ENCODE measurements at regions not wholly inside any gene's neighbourhood (a gene's known extent, or its start where the extent isn't known, plus 50 kb on each side); places are given as distances from the start of the nearest gene placed in this dataset.
"Not testable (repeated sequence)": the region's sequence is repeated elsewhere in the genome, so short reads cannot be mapped to it uniquely, and the experiment has no call there.

DNA sequence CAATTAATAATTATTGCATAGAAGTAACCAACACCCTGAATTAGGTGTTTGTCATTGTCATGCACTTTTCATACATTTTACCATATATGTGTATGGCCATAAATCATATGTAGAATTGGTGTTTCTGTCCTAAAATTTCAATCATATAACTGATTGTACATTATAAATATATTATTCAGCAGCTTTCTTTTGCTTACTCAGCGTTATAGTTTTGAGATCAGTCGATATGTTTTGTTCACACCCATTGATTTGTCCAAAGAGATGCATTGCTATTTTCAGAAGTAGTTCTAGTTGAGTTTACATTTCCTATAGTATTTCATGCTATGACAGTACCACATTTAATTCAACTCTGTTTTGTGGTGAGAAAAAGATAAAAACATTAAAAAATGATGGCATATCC lies 50.5 kb upstream of the PARP4 start:
- WGBS, 2 donors = 93 to 96% methylated on average over 2 of the region's 2 CpGs
- intact Hi-C loops (cut with DNase I) = no loop called here
- H3K27me3 ChIP-seq = no peaks in the 10 kb centered on the region

DNA sequence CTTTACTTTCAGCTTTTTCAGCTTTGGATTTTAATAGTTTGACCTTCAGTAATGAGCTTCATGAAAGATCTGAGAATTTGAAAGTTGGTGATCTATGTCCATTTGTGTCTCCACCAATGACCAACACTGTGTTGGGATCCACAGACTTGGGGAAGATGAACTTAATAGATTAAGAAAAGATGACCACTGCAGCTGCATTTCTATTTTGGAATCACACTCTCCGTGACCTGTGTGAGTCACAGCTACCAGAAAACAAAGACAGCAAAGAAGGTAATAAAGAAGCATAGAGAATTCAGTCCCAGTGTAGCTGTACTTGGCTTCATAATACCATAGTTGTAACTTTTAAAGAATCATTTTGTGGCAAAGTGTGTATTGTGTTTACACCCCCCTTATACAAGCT lies 51.4 kb upstream of the PARP4 start:
- WGBS, 2 donors = 88 to 91% methylated on average over 1 of the region's 1 CpG
- not testable (repeated sequence) for H3K27me3 ChIP-seq, H3K9me3 ChIP-seq

More for the DNA sequence above, 50.5 kb upstream of the PARP4 start:
- H3K4me3 ChIP-seq (replicated peaks in 1 of 3) = no peak overlapping the region
- no peaks in the 10 kb centered on the region for H3K36me3 ChIP-seq
- H3K4me1 ChIP-seq = no peaks in the 10 kb centered on the region
- TF ChIP-seq, protein P1, sequence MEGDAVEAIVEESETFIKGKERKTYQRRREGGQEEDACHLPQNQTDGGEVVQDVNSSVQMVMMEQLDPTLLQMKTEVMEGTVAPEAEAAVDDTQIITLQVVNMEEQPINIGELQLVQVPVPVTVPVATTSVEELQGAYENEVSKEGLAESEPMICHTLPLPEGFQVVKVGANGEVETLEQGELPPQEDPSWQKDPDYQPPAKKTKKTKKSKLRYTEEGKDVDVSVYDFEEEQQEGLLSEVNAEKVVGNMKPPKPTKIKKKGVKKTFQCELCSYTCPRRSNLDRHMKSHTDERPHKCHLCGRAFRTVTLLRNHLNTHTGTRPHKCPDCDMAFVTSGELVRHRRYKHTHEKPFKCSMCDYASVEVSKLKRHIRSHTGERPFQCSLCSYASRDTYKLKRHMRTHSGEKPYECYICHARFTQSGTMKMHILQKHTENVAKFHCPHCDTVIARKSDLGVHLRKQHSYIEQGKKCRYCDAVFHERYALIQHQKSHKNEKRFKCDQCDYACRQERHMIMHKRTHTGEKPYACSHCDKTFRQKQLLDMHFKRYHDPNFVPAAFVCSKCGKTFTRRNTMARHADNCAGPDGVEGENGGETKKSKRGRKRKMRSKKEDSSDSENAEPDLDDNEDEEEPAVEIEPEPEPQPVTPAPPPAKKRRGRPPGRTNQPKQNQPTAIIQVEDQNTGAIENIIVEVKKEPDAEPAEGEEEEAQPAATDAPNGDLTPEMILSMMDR (IDR thresholded peaks at IDR 0.05) = no peak
- TF ChIP-seq POLR2A (IDR thresholded peaks at IDR 0.05) = no peak
- no peak overlapping the region for H3K27ac ChIP-seq
- DNase-seq = no peak
- no peaks in the 10 kb centered on the region for H3K9me3 ChIP-seq

DNA sequence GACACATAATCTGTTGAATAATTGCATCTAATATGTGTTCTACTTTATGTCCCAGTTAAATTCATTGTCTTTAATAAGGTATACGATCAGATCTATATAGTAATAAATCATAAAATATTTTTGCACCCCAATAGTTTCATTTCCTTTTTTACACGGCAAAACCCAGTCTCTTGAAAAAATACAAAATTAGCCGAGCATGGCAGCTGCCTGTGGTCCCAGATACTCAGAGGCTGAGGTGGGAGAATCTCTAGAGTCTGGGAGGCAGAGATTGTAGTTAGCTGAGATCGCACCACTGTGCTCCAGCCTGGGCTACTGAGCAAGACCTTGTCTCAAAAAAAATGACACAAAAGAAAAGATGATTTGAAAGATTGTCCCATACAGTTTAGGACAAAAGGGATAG lies 52.3 kb upstream of the PARP4 start:
- Histone ChIP-seq H3K9me3 (no peaks in the 10 kb centered on the region), H3K4me3 (replicated peaks in 1 of 3) (no peak overlapping the region), H3K4me1 (no peaks in the 10 kb centered on the region), H3K27me3 (no peaks in the 10 kb centered on the region), H3K36me3 (no peaks in the 10 kb centered on the region), H3K27ac (no peak overlapping the region)
- no peak for DNase-seq
- TF ChIP-seq, protein P1 (IDR thresholded peaks at IDR 0.05) = no peak
- TF ChIP-seq POLR2A (IDR thresholded peaks at IDR 0.05) = no peak
- intact Hi-C loops (cut with DNase I) = no loop called here
- WGBS, 2 donors = 73 to 79% methylated on average over 4 of the region's 4 CpGs

More for the DNA sequence above, 51.4 kb upstream of the PARP4 start:
- H3K36me3 ChIP-seq; H3K4me1 ChIP-seq; intact Hi-C loops (cut with DNase I); H3K27ac ChIP-seq; H3K4me3 ChIP-seq (replicated peaks in 1 of 3); DNase-seq: not testable (repeated sequence)

DNA sequence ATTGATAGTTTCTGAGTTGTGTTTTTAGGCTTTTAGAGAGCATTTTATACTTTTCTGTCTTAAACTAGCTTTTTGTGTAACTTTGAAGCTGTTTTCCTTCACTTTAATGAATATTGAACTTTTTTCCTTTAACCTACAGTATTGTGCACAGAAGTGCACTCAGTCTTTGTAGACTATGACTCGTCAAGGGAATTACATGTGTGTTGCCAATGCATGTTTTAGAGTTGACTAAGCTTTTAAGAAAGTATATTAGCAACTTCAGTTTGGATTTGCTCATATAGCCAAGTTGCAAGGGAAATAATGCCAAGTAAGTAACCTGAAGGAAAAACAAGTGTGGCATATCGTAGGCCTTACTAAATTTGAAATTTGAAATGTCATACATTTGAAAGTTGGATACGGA lies 55.0 kb upstream of the PARP4 start:
- H3K27me3 ChIP-seq; H3K36me3 ChIP-seq; intact Hi-C loops (cut with DNase I); H3K27ac ChIP-seq; H3K4me1 ChIP-seq; DNase-seq; H3K4me3 ChIP-seq (replicated peaks in 1 of 3); H3K9me3 ChIP-seq: not testable (repeated sequence)
- 88 to 90% methylated on average over 3 of the region's 3 CpGs for WGBS, 2 donors

DNA sequence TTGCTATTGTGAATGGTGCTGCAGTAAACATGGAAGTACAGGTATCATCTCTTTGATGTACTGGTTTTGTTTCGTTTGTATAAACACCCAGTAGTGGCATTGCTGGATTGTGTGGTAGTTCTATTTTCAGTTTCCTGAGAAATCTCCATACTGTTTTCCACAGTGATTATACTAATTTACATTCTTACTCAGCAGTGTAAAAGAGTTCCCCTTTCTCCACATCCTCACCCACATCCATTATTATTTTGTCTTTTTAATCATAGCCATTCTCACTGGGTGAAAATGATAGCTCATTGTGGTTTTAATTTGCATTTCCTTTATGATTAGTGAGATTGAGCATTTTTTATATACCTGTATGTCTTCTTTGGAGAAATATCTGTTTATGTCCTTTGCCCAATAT lies 62.3 kb upstream of the PARP4 start:
- intact Hi-C loops (cut with DNase I) = no loop called here
- H3K4me3 ChIP-seq (replicated peaks in 1 of 3) = no peak overlapping the region
- no peak overlapping the region for H3K27ac ChIP-seq
- TF ChIP-seq, protein P1 (IDR thresholded peaks at IDR 0.05) = no peak
- no peak for TF ChIP-seq POLR2A (IDR thresholded peaks at IDR 0.05)
- H3K27me3 ChIP-seq = no peaks in the 10 kb centered on the region
- no peaks in the 10 kb centered on the region for H3K36me3 ChIP-seq
- no peaks in the 10 kb centered on the region for H3K4me1 ChIP-seq
- no peak for DNase-seq
- 79 to 82% methylated on average over 1 of the region's 1 CpG for whole genome bisulfite sequencing, 2 donors
- no peaks in the 10 kb centered on the region for H3K9me3 ChIP-seq

DNA sequence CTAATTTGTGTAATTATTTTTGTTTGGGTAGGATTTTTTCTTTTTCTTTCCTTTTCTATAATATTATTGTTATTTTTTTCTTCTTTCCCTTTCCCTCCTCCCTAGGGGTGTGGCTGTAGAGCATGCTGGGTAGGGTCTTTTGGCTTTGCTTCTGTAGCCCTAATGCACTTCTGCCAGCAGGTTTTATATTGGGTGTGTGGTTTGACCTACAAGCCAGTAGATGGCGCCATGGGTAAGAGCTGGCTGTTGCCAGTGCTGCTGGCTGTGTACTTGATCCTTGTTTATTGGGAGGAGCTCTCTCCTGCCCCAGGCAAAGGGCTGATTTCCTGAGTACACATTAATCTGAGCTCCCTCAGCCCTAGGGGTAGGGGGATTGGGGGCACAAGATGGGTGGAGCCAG lies 67.7 kb upstream of the PARP4 start:
- TF ChIP-seq, protein P1 (IDR thresholded peaks at IDR 0.05) = peak; percentile 39 to 69 (median 61)
- intact Hi-C loops (cut with DNase I); H3K9me3 ChIP-seq; H3K4me1 ChIP-seq; H3K36me3 ChIP-seq; H3K27me3 ChIP-seq; H3K4me3 ChIP-seq (replicated peaks in 1 of 3); H3K27ac ChIP-seq: not testable (repeated sequence)
- peak in 1 of 2 donors; percentile 12 for DNase-seq
- 0% methylated on average over 1 of the region's 1 CpG for WGBS, 2 donors

DNA sequence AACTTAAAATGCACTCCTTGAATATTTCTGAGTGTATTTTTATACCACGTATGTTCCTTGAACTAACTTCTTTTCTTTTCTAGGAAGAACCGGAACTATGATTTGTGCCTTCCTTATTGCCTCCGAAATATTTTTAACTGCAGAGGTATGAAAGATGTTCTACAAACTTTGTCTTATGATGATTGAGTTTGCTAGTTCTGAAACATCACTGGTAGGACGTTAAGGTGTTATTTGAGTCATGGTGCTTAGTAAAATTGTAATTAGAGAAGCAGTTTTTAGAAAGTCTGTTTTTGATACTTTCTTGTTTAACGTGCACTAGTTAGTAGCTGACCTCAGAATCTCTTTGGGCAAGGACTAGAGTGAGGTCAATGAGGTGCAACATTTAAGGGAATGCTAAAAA lies 69.0 kb upstream of the PARP4 start:
- DNase-seq; H3K27ac ChIP-seq; H3K4me1 ChIP-seq; H3K36me3 ChIP-seq; H3K9me3 ChIP-seq; intact Hi-C loops (cut with DNase I); H3K4me3 ChIP-seq (replicated peaks in 1 of 3); H3K27me3 ChIP-seq: not testable (repeated sequence)
- 85 to 86% methylated on average over 5 of the region's 5 CpGs for WGBS, 2 donors

DNA sequence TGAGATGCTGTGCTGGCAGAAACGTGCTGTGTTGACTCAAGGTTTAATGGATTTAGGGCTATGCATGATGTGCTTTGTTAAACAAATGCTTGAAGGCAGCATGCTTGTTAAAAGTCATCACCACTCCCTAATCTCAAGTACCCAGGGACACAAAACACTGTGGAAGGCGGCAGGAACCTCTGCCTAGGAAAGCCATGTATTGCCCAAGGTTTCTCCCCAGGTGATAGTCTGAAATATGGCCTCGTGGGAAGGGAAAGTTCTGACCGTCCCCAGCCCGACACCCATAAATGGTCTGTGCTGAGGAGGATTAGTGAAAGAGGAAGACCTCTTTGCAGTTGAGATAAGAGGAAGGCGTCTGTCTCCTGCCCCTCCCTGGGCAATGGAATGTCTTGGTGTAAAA lies 79.1 kb upstream of the PARP4 start:
- H3K9me3 ChIP-seq; H3K27ac ChIP-seq; H3K4me1 ChIP-seq; H3K4me3 ChIP-seq (replicated peaks in 1 of 3); intact Hi-C loops (cut with DNase I); H3K27me3 ChIP-seq; H3K36me3 ChIP-seq: not testable (repeated sequence)
- 35 to 40% methylated on average over 6 of the region's 6 CpGs for WGBS, 2 donors
- peak; percentile 26 to 31 for DNase-seq

DNA sequence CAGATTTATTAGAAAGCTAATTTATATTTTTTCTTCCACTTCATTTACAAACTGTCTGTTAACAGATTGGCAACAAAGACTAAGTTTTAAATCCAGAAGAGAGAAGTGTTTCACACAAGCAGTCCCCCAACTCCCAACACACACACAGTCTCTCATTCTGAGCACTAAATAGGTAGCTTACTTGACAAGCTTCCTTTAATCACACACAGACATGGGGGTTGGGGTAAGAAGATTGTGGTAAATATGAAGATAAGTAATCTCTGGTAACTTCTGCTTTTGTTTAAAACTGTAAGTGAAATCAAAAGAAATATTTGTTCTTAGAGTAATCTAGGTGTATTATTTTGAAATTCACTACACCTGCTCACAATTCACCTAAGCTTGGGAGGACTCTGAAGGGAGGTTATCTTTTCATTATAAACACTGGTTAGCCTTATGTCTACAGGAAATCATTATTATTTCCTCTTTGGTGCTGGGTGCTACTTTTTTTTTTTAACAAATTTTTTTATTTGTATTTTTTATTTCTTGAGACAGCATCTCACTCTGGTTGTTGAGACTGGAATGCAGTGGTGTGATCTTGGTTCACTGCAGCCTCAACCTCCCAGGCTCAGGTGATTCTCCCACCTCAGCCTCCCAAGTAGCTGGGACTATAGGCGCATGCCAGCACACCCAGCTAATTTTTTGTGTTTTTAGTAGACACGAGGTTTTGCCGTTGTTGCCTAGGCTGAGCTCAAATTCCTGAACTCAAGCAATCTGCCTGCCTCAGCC lies 82.1 kb upstream of the ATP12A start:
- intact Hi-C loops (cut with DNase I); H3K36me3 ChIP-seq; H3K4me1 ChIP-seq; H3K4me3 ChIP-seq (replicated peaks in 1 of 3); H3K27ac ChIP-seq; DNase-seq; H3K27me3 ChIP-seq; H3K9me3 ChIP-seq: not testable (repeated sequence)
- 68 to 75% methylated on average over 3 of the region's 3 CpGs for WGBS, 2 donors
